HEK293T (cell line): ENCODE measurements at regions not wholly inside any gene's neighbourhood (a gene's known extent, or its start where the extent isn't known, plus 50 kb on each side); places are given as distances from the start of the nearest gene placed in this dataset.
"Not testable (repeated sequence)": the region's sequence is repeated elsewhere in the genome, so short reads cannot be mapped to it uniquely, and the experiment has no call there.

ENCODE experiments used
- CTCF ChIA-PET: fragments of 350-600 bp; formaldehyde crosslinking; extraction: SDS; loops from one replicate; lab custom pipeline; 2021; ENCODE audit warnings: antibody characterized with exemption, inconsistent platforms; lab: Yijun Ruan, JAX
- POLR2A ChIA-PET: fragments of 350-600 bp; formaldehyde crosslinking; extraction: SDS; loops from one replicate; lab custom pipeline; 2020; ENCODE audit warnings: antibody characterized with exemption, inconsistent platforms; lab: Yijun Ruan, JAX
- DNase-seq: peaks from one replicate; pipeline ENCODE4 v3.0.0; 2012; ENCODE audit warnings: mixed read lengths; ENCODE audit errors: extremely low spot score
- ARNT ChIP-seq: fragments of 450-650 bp; IDR thresholded peaks from 2 replicates; pipeline ENCODE4 v1.6.1; 2017; ENCODE audit warnings: mild to moderate bottlenecking
- BHLHE40 ChIP-seq: fragments of 450-650 bp; IDR thresholded peaks from 2 replicates; pipeline ENCODE4 v1.6.1; 2016; ENCODE audit warnings: mild to moderate bottlenecking, moderate library complexity, borderline replicate concordance
- CTBP1 ChIP-seq: fragments of 450-650 bp; IDR thresholded peaks from 2 replicates; pipeline ENCODE4 v1.6.1; 2016; ENCODE audit warnings: borderline replicate concordance
- ELF4 ChIP-seq: fragments of 450-650 bp; IDR thresholded peaks from 2 replicates; pipeline ENCODE4 v1.6.1; 2017; ENCODE audit warnings: antibody characterized with exemption
- FOXA1 ChIP-seq: fragments of 450-650 bp; IDR thresholded peaks from 2 replicates; pipeline ENCODE4 v1.6.1; 2016; ENCODE audit warnings: mild to moderate bottlenecking
- FOXK2 ChIP-seq: fragments of 450-650 bp; IDR thresholded peaks from 2 replicates; pipeline ENCODE4 v1.6.1; 2016; ENCODE audit warnings: mild to moderate bottlenecking
- FOXM1 ChIP-seq: fragments of 450-650 bp; IDR thresholded peaks from 2 replicates; pipeline ENCODE4 v1.6.1; 2017; ENCODE audit warnings: mild to moderate bottlenecking, borderline replicate concordance
- HDGF ChIP-seq: fragments of 450-650 bp; IDR thresholded peaks from 2 replicates; pipeline ENCODE4 v1.6.1; 2017; ENCODE audit warnings: antibody characterized with exemption, borderline replicate concordance
- L3MBTL2 ChIP-seq: fragments of 450-650 bp; conservative IDR thresholded peaks from 2 replicates; pipeline ENCODE4 v1.6.1; 2016; ENCODE audit warnings: mild to moderate bottlenecking
- LEF1 ChIP-seq: fragments of 450-650 bp; IDR thresholded peaks from 2 replicates; pipeline ENCODE4 v1.6.1; 2017; ENCODE audit warnings: mild to moderate bottlenecking, borderline replicate concordance
- NFRKB ChIP-seq: fragments of 450-650 bp; IDR thresholded peaks from 2 replicates; pipeline ENCODE4 v1.6.1; 2016; ENCODE audit warnings: mild to moderate bottlenecking, moderate library complexity
- SP1 ChIP-seq: fragments of 450-650 bp; IDR thresholded peaks from 2 replicates; pipeline ENCODE4 v1.6.1; 2017
- SUZ12 ChIP-seq: fragments of 450-650 bp; IDR thresholded peaks from 2 replicates; pipeline ENCODE4 v1.6.1; 2016; ENCODE audit warnings: mild to moderate bottlenecking
- TARDBP ChIP-seq: fragments of 450-650 bp; IDR thresholded peaks from 2 replicates; pipeline ENCODE4 v1.6.1; 2016
- ZNF384 ChIP-seq: fragments of 450-650 bp; IDR thresholded peaks from 2 replicates; pipeline ENCODE4 v1.6.1; 2016
- TF ChIP-seq, protein P1 (sequence below): fragments of 450-650 bp; IDR thresholded peaks from 2 replicates; pipeline ENCODE4 v1.6.1; 2016

DNA sequence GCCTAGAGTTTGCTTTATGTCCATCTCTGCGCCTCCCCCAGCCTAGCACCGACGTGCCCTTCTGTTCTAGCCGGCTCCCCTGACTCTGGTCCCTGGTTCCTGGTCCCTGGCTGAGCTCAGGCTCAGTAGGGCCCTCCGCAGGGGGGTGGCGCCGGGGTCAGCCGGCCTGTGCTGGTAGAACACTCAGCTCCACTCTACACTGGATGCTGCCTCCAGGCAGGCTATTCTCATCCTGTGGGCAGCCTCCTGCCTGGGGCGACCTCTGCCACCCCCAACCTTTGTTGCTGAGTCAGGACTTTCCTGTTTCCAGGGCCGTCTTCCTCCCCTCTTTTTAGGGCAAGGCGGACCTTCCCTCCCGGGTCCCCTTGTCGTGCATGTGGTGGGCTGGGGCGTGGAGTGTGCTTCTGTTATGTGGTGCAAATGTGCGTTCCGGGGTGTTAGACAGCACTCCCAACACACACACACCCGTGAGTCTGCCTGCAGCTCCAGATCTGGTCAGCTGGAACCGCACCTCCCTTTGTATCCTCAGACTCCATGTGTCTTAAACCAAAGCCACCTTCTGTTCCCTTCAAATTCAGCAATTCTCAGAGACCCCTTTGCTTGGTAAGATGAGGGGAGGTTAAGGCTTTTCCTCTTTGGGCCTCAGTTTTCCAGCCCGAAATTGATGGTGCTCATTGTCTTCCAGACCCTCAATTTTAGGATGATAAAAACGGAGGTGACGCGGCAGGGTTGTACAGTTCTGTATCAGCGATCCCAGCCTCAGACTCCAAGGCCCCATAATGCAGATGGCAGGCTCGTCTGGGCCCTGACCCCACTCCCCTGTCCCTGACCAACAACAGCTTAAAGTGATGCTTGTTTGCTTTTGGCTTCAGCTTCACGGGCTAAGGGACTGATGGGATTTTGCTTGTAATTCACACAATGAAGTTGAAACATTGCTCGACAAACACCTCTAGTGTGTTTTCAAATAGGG is 1327.9 kb downstream of the BRD1 start:
- ChIA-PET POLR2A (no interaction called here), CTCF (no interaction called here)
- no peak for DNase-seq
- TF ChIP-seq SP1 (no peak), FOXA1 (no peak), FOXK2 (no peak), LEF1 (no peak), CTBP1 (no peak), ARNT (no peak), TARDBP (no peak), BHLHE40 (no peak), SUZ12 (no peak)
- TF ChIP-seq, protein P1, sequence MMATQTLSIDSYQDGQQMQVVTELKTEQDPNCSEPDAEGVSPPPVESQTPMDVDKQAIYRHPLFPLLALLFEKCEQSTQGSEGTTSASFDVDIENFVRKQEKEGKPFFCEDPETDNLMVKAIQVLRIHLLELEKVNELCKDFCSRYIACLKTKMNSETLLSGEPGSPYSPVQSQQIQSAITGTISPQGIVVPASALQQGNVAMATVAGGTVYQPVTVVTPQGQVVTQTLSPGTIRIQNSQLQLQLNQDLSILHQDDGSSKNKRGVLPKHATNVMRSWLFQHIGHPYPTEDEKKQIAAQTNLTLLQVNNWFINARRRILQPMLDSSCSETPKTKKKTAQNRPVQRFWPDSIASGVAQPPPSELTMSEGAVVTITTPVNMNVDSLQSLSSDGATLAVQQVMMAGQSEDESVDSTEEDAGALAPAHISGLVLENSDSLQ: no peak

GRCh38 chr22:48498526-48499331 is 1328.9 kb downstream of the BRD1 start:
- CTCF ChIA-PET: no interaction called here
- DNase-seq: no peak
- POLR2A ChIA-PET: no interaction called here
- TF ChIP-seq FOXK2: no peak
- no peak for TF ChIP-seq TARDBP
- TF ChIP-seq SUZ12: no peak
- no peak for TF ChIP-seq ELF4
- TF ChIP-seq FOXM1: no peak
- no peak for TF ChIP-seq ARNT
- TF ChIP-seq, protein P1: no peak
- no peak for TF ChIP-seq HDGF
- no peak for TF ChIP-seq ZNF384
- TF ChIP-seq SP1: no peak
- TF ChIP-seq L3MBTL2: no peak
- no peak for TF ChIP-seq NFRKB
- TF ChIP-seq LEF1: no peak
- no peak for TF ChIP-seq BHLHE40
- TF ChIP-seq CTBP1: no peak

DNA sequence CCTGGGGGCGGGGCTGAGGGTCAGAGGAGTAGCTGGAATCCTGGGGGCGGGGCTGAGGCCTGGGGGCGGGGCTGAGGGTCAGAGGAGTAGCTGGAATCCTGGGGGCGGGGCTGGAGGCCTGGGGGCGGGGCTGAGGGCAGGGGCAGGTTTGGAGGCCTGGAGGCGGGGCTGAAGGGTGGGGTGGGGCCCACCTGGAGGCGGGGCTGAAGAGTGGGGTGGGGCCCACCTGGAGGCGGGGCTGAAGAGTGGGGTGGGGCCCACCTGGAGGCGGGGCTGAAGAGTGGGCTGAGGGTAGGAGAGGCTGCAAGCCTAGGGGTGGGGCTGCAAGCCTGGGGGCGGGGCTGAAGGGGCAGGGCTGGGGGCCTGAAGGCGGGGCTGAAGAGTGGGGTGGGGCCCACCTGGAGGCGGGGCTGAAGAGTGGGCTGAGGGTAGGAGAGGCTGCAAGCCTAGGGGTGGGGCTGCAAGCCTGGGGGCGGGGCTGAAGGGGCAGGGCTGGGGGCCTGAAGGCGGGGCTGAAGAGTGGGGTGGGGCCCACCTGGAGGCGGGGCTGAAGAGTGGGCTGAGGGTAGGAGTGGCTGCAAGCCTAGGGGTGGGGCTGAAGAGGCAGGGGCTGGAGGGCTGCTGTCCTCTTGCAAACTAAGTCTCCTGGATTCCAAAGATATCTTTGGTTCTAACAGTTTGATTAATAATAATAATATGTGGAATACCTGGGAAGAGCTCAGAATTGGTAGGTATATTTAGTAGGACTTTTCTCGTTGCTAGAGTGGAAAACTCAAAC is 1329.7 kb downstream of the BRD1 start:
- DNase-seq, CTCF ChIA-PET, POLR2A ChIA-PET: not testable (repeated sequence)

DNA sequence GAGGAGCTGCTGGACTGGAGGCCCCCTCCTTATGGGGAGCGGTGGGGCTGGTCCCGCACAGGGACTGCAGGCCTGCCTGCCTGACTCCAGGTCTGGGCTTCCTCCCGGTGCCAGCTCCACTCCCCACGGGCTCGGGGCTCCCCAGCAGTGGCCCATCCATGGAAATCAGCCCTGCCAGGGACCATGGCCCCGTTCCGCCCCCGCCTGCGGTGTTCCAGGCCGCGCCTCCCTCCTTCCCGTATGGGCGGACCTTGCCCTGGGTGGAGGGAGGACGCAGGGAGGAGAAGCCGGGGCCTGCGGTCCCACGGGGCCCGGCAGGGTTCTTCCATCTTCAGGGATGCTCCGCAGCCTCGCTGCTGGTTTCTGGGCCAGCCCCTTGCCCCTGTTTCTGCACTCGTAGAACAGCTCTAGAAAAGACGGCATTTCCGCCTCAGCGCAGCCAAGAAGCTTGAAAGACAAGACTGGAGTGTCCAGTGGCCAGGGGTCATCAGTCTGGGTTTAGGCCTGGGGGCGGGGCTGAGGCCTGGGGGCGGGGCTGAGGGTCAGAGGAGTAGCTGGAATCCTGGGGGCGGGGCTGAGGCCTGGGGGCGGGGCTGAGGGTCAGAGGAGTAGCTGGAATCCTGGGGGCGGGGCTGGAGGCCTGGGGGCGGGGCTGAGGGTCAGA is 1330.6 kb downstream of the BRD1 start:
- ChIA-PET CTCF (no interaction called here), POLR2A (no interaction called here)
- no peak for TF ChIP-seq FOXK2
- TF ChIP-seq CTBP1: no peak
- TF ChIP-seq SP1: no peak
- TF ChIP-seq, protein P1: no peak
- no peak for TF ChIP-seq FOXM1
- TF ChIP-seq NFRKB: no peak

GRCh38 chr22:48496226-48496845 is 1331.3 kb downstream of the BRD1 start:
- ChIA-PET CTCF (no interaction called here), POLR2A (no interaction called here)
- TF ChIP-seq CTBP1 (no peak), LEF1 (no peak), FOXK2 (no peak), ARNT (no peak), SUZ12 (no peak)
- DNase-seq: no peak

More for the DNA sequence above, 1330.6 kb downstream of the BRD1 start:
- DNase-seq: no peak
